Endodermal cell (in vitro differentiated cells): ENCODE measurements at regions not wholly inside any gene's neighbourhood (a gene's known extent, or its start where the extent isn't known, plus 50 kb on each side); places are given as distances from the start of the nearest gene placed in this dataset.

Source experiments
- DNase-seq: peaks from one replicate; pipeline ENCODE4 v3.0.0-alpha.2; 2017
- H3K27ac ChIP-seq: 2 replicates; pipeline ENCODE4 v1.5.1; 2013; ENCODE audit warnings: mild to moderate bottlenecking, low read depth, low read length, moderate library complexity
- H3K27me3 ChIP-seq: 2 replicates; pipeline ENCODE4 v1.6.1; 2013; ENCODE audit warnings: mild to moderate bottlenecking, low read length, moderate library complexity; ENCODE audit not compliant: insufficient read depth, control insufficient read depth, poor library complexity, severe bottlenecking
- H3K36me3 ChIP-seq: 2 replicates; pipeline ENCODE4 v1.7.0; 2013; ENCODE audit warnings: mild to moderate bottlenecking, low read length, moderate library complexity; ENCODE audit not compliant: control insufficient read depth, insufficient read depth
- H3K4me1 ChIP-seq: one replicate; pipeline ENCODE4 v1.7.0; 2013; ENCODE audit warnings: low read length; ENCODE audit not compliant: control insufficient read depth, insufficient read depth
- H3K4me3 ChIP-seq: 2 replicates; pipeline ENCODE4 v1.5.1; 2013; ENCODE audit warnings: mild to moderate bottlenecking, low read length, moderate library complexity
- H3K9ac ChIP-seq: 2 replicates; pipeline ENCODE4 v1.6.1; 2013; ENCODE audit warnings: mild to moderate bottlenecking, low read length, moderate library complexity; ENCODE audit not compliant: poor library complexity, severe bottlenecking; ENCODE audit errors: extremely low read depth
- H3K9me3 ChIP-seq: 2 replicates; pipeline ENCODE4 v1.6.1; 2013; ENCODE audit warnings: mild to moderate bottlenecking, low read length, moderate library complexity; ENCODE audit not compliant: control insufficient read depth
- H3K27ac Mint-ChIP-seq: 2 replicates; pipeline ENCODE4 v1.8.0; 2020; ENCODE audit warnings: mixed read lengths
- H3K27me3 Mint-ChIP-seq: 2 replicates; pipeline ENCODE4 v1.8.0; 2021; ENCODE audit warnings: mild to moderate bottlenecking, mixed read lengths; ENCODE audit not compliant: insufficient read depth
- H3K36me3 Mint-ChIP-seq: 2 replicates; pipeline ENCODE4 v1.8.0; 2020; ENCODE audit warnings: low read depth, mixed read lengths
- H3K4me1 Mint-ChIP-seq: 2 replicates; pipeline ENCODE4 v1.8.0; 2020; ENCODE audit warnings: mixed read lengths
- H3K4me3 Mint-ChIP-seq: 2 replicates; pipeline ENCODE4 v1.8.0; 2020; ENCODE audit warnings: mild to moderate bottlenecking, moderate library complexity, mixed read lengths
- H3K9me3 Mint-ChIP-seq: 2 replicates; pipeline ENCODE4 v1.8.0; 2020; ENCODE audit warnings: mild to moderate bottlenecking, mixed read lengths
- WGBS, 2 experiments: methylation state at CpG; one replicate each; pipeline versions ENCODE4 v1.1.5 to v1.1.7; 2013; ENCODE audit warnings: missing lambda C conversion rate in 2 of 2, mixed read lengths in 1 of 2; ENCODE audit not compliant: insufficient coverage in 1 of 2, insufficient read length in 1 of 2; 5-methylcytosine and 5-hydroxymethylcytosine counted together
- TF ChIP-seq, protein P1 (sequence below): fragments of 200-600 bp; sonication (generic); conservative IDR thresholded peaks from 2 replicates; pipeline ENCODE4 v1.5.0; 2021; ENCODE audit warnings: antibody characterized with exemption, mild to moderate bottlenecking

- DNase-seq, result no peak
- Histone ChIP-seq H3K36me3 (no peaks in the 10 kb centered on the region), H3K27me3 (no peaks in the 10 kb centered on the region), H3K4me3 (no peak overlapping the region), H3K4me1 (no peaks in the 10 kb centered on the region), H3K27ac (no peak overlapping the region), H3K9ac (no peak overlapping the region), H3K9me3 (no peaks in the 10 kb centered on the region)
- no peaks in the 10 kb centered on the region for H3K9me3 Mint-ChIP-seq
- no peak overlapping the region for H3K4me3 Mint-ChIP-seq
- TF ChIP-seq, protein P1, sequence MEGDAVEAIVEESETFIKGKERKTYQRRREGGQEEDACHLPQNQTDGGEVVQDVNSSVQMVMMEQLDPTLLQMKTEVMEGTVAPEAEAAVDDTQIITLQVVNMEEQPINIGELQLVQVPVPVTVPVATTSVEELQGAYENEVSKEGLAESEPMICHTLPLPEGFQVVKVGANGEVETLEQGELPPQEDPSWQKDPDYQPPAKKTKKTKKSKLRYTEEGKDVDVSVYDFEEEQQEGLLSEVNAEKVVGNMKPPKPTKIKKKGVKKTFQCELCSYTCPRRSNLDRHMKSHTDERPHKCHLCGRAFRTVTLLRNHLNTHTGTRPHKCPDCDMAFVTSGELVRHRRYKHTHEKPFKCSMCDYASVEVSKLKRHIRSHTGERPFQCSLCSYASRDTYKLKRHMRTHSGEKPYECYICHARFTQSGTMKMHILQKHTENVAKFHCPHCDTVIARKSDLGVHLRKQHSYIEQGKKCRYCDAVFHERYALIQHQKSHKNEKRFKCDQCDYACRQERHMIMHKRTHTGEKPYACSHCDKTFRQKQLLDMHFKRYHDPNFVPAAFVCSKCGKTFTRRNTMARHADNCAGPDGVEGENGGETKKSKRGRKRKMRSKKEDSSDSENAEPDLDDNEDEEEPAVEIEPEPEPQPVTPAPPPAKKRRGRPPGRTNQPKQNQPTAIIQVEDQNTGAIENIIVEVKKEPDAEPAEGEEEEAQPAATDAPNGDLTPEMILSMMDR, result no peak
- H3K27ac Mint-ChIP-seq, result peak overlapping the region; percentile 75
- WGBS, 2 experiments, result 73 to 76% methylated on average over 5 to 8 of the region's 8 CpGs
- H3K36me3 Mint-ChIP-seq, result no peaks in the 10 kb centered on the region
- peaks cover 2% of the 10 kb centered on the region for H3K27me3 Mint-ChIP-seq
- H3K4me1 Mint-ChIP-seq, result peaks cover 11% of the 10 kb centered on the region
Observed at GRCh38 chr20:51876313-51876940, 74.1 kb upstream of the SALL4 start.

DNA sequence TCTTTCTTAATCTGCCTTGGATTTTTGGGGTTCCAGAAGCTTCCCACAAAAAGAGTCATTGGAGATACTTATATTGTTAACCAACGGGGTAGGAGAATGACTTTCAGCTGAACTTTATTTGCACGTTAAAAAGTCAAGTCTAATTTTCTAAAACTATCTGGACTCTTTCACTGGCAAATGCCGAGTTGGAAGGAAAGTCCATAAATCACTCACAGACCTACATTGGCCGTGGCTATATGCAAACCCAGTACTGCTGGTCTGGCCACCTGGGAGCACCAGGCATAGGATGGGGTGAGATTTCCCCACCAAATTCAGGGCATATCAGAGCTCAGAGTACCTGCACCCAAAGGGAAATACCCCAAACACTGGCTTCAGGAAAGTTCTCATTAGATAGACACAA is 71.3 kb upstream of the SALL4 start:
- H3K27ac Mint-ChIP-seq, result no peak overlapping the region
- H3K9me3 ChIP-seq, result no peaks in the 10 kb centered on the region
- TF ChIP-seq, protein P1, result no peak

DNA sequence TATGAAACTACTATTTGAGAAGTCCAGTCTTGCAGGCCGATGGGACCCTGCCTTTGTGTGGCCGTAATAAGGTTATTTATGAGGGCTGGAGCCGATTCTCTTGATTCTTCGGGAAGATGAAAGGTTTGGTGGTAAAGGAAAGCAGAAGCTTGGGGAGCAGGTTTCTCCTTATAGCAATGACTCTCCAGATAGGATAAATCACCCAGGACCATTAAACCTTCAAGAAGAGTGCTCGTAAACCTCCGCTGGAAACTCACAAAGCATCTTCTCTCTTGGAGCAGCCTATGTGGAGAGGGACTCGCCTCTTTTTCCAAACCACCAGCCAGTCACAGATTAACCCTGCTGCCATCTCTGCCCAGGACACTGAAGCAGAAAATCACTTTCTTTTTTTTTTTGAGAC is 69.6 kb upstream of the SALL4 start:
- TF ChIP-seq, protein P1, result no peak
- no peak overlapping the region for H3K4me3 Mint-ChIP-seq
- no peaks in the 10 kb centered on the region for H3K4me1 ChIP-seq
- H3K9me3 ChIP-seq, result no peaks in the 10 kb centered on the region
- no peak overlapping the region for H3K27ac ChIP-seq
- WGBS, 2 experiments, result 89 to 100% methylated on average over 3 to 7 of the region's 7 CpGs
- H3K36me3 ChIP-seq, result no peaks in the 10 kb centered on the region
- H3K27ac Mint-ChIP-seq, result no peak overlapping the region
- H3K4me3 ChIP-seq, result no peak overlapping the region
- H3K27me3 ChIP-seq, result no peaks in the 10 kb centered on the region
- no peak for DNase-seq
- peaks cover 2% of the 10 kb centered on the region for H3K27me3 Mint-ChIP-seq
- H3K9ac ChIP-seq, result no peak overlapping the region
- no peaks in the 10 kb centered on the region for H3K9me3 Mint-ChIP-seq
- H3K4me1 Mint-ChIP-seq, result peaks cover 7% of the 10 kb centered on the region
- no peaks in the 10 kb centered on the region for H3K36me3 Mint-ChIP-seq

More for the DNA sequence above, 71.3 kb upstream of the SALL4 start:
- WGBS, 2 experiments, result 95 to 97% methylated on average over 3 to 4 of the region's 4 CpGs
- Histone ChIP-seq H3K4me1 (no peaks in the 10 kb centered on the region), H3K36me3 (no peaks in the 10 kb centered on the region), H3K9ac (no peak overlapping the region), H3K27me3 (no peaks in the 10 kb centered on the region), H3K4me3 (no peak overlapping the region), H3K27ac (no peak overlapping the region)
- H3K36me3 Mint-ChIP-seq, result no peaks in the 10 kb centered on the region
- peaks cover 2% of the 10 kb centered on the region for H3K27me3 Mint-ChIP-seq
- H3K9me3 Mint-ChIP-seq, result no peaks in the 10 kb centered on the region
- peaks cover 11% of the 10 kb centered on the region for H3K4me1 Mint-ChIP-seq
- DNase-seq, result no peak
- H3K4me3 Mint-ChIP-seq, result no peak overlapping the region
